ENCODE measurements at regions not wholly inside any gene's neighbourhood (a gene's known extent, or its start where the extent isn't known, plus 50 kb on each side); places are given as distances from the start of the nearest gene placed in this dataset.

DNA sequence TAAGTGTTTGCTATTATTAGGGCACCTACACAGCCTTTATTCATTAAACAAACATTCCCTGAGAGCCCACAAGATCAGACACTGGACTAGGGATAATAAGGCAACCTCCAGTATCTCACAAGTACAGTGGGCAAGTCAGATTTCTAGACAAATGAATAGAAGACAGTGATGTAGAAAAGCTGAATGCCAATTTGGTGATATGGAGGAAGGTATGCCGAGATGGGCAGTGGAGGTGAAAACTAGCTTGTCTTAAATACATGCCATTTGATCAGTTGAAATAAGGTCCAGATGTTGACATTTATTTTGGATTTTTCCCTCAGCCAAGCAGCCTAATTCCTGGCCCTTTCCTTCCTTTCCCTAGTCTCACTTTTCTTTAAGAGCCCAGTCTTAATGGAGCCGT lies 130.3 kb downstream of the RXFP2 start:
- no peak overlapping the region for H3K14ac ChIP-seq (ENCODE audit: insufficient read depth, low read length)
- H3T11ph ChIP-seq (ENCODE audit: low read length), result no peak overlapping the region
- no peak overlapping the region for H4K8ac ChIP-seq (replicated peaks; ENCODE audit: insufficient read length, low read depth, low read length)
- H3K79me1 ChIP-seq (ENCODE audit: insufficient read depth, low read depth, low read length, poor library complexity, severe bottlenecking), result no peaks in the 10 kb centered on the region
- no peak overlapping the region for H2BK20ac ChIP-seq (ENCODE audit: low read depth, low read length, poor library complexity, severe bottlenecking)
- no peaks in the 10 kb centered on the region for H3K9me3 Mint-ChIP-seq
- H2BK120ac ChIP-seq (ENCODE audit: low read depth, low read length, poor library complexity, severe bottlenecking), result no peak overlapping the region
- H4K20me1 ChIP-seq (ENCODE audit: control insufficient read depth, insufficient read depth, insufficient read length), result no peaks in the 10 kb centered on the region
- no peak overlapping the region for H2BK5ac ChIP-seq (ENCODE audit: insufficient read length, low read length)
- H3K4me1 Mint-ChIP-seq, result peaks cover 5% of the 10 kb centered on the region in 2 experiments
- H3K23ac ChIP-seq (ENCODE audit: insufficient read length, low read depth, low read length), result no peak overlapping the region
- no peak overlapping the region for H4K91ac ChIP-seq (ENCODE audit: insufficient read length, low read depth, low read length)
- no peaks in the 10 kb centered on the region for H3K23me2 ChIP-seq (ENCODE audit: insufficient read length, low read depth, low read length, poor library complexity, severe bottlenecking)
- no peak overlapping the region for H3K56ac ChIP-seq (ENCODE audit: insufficient read length, low read depth, low read length)
- DNase-seq, result no peak
- no peak overlapping the region for H3K18ac ChIP-seq (ENCODE audit: insufficient read length, low read depth, low read length)
- H3K9ac ChIP-seq (ENCODE audit: extremely low read depth, insufficient read length, low read length), result no peak overlapping the region
- no peak overlapping the region for H2BK12ac ChIP-seq (ENCODE audit: insufficient read length, low read depth, low read length)
- no peak overlapping the region for H3K4me3 Mint-ChIP-seq
- H3K4ac ChIP-seq (ENCODE audit: low read depth, low read length), result no peak overlapping the region
- WGBS (ENCODE audit: extremely low coverage, insufficient read length, low lambda C conversion rate), result no CpG with 5 or more reads among the region's 2 CpGs
- H3K4me1 ChIP-seq (ENCODE audit: insufficient read depth, low read length), result no peaks in the 10 kb centered on the region; the same call in 1 of the 2 replicates
- no peak overlapping the region for H2AFZ ChIP-seq (ENCODE audit: low read length)
- H2BK15ac ChIP-seq (ENCODE audit: low read depth, low read length), result no peak overlapping the region
- TF ChIP-seq, protein P1, sequence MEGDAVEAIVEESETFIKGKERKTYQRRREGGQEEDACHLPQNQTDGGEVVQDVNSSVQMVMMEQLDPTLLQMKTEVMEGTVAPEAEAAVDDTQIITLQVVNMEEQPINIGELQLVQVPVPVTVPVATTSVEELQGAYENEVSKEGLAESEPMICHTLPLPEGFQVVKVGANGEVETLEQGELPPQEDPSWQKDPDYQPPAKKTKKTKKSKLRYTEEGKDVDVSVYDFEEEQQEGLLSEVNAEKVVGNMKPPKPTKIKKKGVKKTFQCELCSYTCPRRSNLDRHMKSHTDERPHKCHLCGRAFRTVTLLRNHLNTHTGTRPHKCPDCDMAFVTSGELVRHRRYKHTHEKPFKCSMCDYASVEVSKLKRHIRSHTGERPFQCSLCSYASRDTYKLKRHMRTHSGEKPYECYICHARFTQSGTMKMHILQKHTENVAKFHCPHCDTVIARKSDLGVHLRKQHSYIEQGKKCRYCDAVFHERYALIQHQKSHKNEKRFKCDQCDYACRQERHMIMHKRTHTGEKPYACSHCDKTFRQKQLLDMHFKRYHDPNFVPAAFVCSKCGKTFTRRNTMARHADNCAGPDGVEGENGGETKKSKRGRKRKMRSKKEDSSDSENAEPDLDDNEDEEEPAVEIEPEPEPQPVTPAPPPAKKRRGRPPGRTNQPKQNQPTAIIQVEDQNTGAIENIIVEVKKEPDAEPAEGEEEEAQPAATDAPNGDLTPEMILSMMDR (conservative IDR thresholded peaks at IDR 0.05), result no peak
- H3K27ac ChIP-seq (ENCODE audit: insufficient read length, low read depth, low read length), result no peak overlapping the region
- no peak overlapping the region for H3K4me2 ChIP-seq (ENCODE audit: insufficient read depth, insufficient read length, low read length)
- H3K79me2 ChIP-seq (ENCODE audit: insufficient read depth, low read length), result no peaks in the 10 kb centered on the region
- no peak overlapping the region for H2AK5ac ChIP-seq (ENCODE audit: insufficient read length, low read length)
- H3K27me3 Mint-ChIP-seq (ENCODE audit: low read depth), result no peaks in the 10 kb centered on the region
- no peaks in the 10 kb centered on the region for H3K9me3 ChIP-seq (ENCODE audit: control insufficient read depth, low read depth, low read length)
- H3K27me3 ChIP-seq (ENCODE audit: insufficient read depth, low read length), result no peaks in the 10 kb centered on the region
- no peak overlapping the region for H4K5ac ChIP-seq (ENCODE audit: insufficient read length, low read depth, low read length)
- no peak overlapping the region; a peak in 1 of 7 replicates for H3K27ac Mint-ChIP-seq
- no peaks in the 10 kb centered on the region for H3K36me3 Mint-ChIP-seq (ENCODE audit: insufficient read depth in 1 of 3, low read depth in 3 of 3)
